ENCODE measurements at regions not wholly inside any gene's neighbourhood (a gene's known extent, or its start where the extent isn't known, plus 50 kb on each side); places are given as distances from the start of the nearest gene placed in this dataset.

- H3K4me1 ChIP-seq (ENCODE audit: insufficient read depth, low read length): no peaks in the 10 kb centered on the region
- H3K4me3 ChIP-seq (ENCODE audit: low read length): no peak overlapping the region
- H3K27ac ChIP-seq (ENCODE audit: low read depth, low read length): no peak overlapping the region
- no peak overlapping the region for H3K9ac ChIP-seq (ENCODE audit: low read depth, low read length)
- H3K27me3 ChIP-seq (ENCODE audit: insufficient read depth, low read length): no peaks in the 10 kb centered on the region
- WGBS: 70% methylated on average over 4 of the region's 4 CpGs
- H3K9me3 ChIP-seq (ENCODE audit: insufficient read depth, low read depth, low read length): 0 out of 2 replicates have a peak, but pooled peaks cover 4% of the 10 kb centered on the region
- no peaks in the 10 kb centered on the region for H3K36me3 ChIP-seq (ENCODE audit: insufficient read depth, low read length)
Measured at GRCh38 chr6:85192596-85192995, 257.3 kb upstream of the NT5E start.

- 94% methylated on average over 1 of the region's 1 CpG for WGBS
- no peaks in the 10 kb centered on the region for H3K36me3 ChIP-seq (ENCODE audit: insufficient read depth, low read length)
Measured at GRCh38 chr6:85192186-85192585, 257.7 kb upstream of the NT5E start.

DNA sequence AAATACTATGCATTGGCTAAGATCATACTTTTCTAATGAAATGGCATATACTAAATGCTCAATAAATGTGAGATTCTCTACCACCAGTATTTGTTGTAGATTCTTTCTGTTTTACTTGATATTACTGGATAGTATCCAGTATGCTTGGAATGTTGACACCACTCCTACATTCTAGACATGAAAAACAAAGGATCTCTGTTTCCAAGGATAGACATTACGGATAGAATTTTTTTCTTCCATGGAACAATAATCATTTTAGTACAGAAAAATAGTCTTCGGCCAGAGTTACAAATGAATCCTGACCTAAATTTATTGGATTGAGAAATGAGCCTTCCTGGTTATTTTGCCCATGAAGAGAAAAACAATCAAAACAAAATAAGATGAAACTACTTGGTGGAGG lies 258.2 kb upstream of the NT5E start:
- H3K27me3 ChIP-seq (ENCODE audit: insufficient read depth, low read length): no peaks in the 10 kb centered on the region
- H3K36me3 ChIP-seq (ENCODE audit: insufficient read depth, low read length): no peaks in the 10 kb centered on the region
- H3K4me3 ChIP-seq (ENCODE audit: low read length): no peak overlapping the region
- H3K9ac ChIP-seq (ENCODE audit: low read depth, low read length): no peak overlapping the region
- H3K27ac ChIP-seq (ENCODE audit: low read depth, low read length): no peak overlapping the region
- no peaks in the 10 kb centered on the region for H3K4me1 ChIP-seq (ENCODE audit: insufficient read depth, low read length)
- 100% methylated on average over 2 of the region's 2 CpGs for WGBS
- 0 out of 2 replicates have a peak, but pooled peaks cover 4% of the 10 kb centered on the region for H3K9me3 ChIP-seq (ENCODE audit: insufficient read depth, low read depth, low read length)

More at GRCh38 chr6:85192186-85192585, 257.7 kb upstream of the NT5E start:
- no peaks in the 10 kb centered on the region for H3K27me3 ChIP-seq (ENCODE audit: insufficient read depth, low read length)
- no peak overlapping the region for H3K27ac ChIP-seq (ENCODE audit: low read depth, low read length)
- no peaks in the 10 kb centered on the region for H3K4me1 ChIP-seq (ENCODE audit: insufficient read depth, low read length)
- H3K9me3 ChIP-seq (ENCODE audit: insufficient read depth, low read depth, low read length): 0 out of 2 replicates have a peak, but pooled peaks cover 4% of the 10 kb centered on the region
- H3K9ac ChIP-seq (ENCODE audit: low read depth, low read length): no peak overlapping the region
- H3K4me3 ChIP-seq (ENCODE audit: low read length): no peak overlapping the region

GRCh38 chr6:85186546-85187175 lies 263.2 kb upstream of the NT5E start:
- H3K9me3 ChIP-seq (ENCODE audit: insufficient read depth, low read depth, low read length): no peaks in the 10 kb centered on the region
- no peaks in the 10 kb centered on the region for H3K36me3 ChIP-seq (ENCODE audit: insufficient read depth, low read length)
- no peaks in the 10 kb centered on the region for H3K27me3 ChIP-seq (ENCODE audit: insufficient read depth, low read length)
- 90% methylated on average over 1 of the region's 1 CpG for WGBS
- no peaks in the 10 kb centered on the region for H3K4me1 ChIP-seq (ENCODE audit: insufficient read depth, low read length)
- H3K9ac ChIP-seq (ENCODE audit: low read depth, low read length): no peak overlapping the region
- no peak overlapping the region for H3K27ac ChIP-seq (ENCODE audit: low read depth, low read length)
- H3K4me3 ChIP-seq (ENCODE audit: low read length): no peak overlapping the region

GRCh38 chr6:85185977-85186376 lies 263.9 kb upstream of the NT5E start:
- H3K4me1 ChIP-seq (ENCODE audit: insufficient read depth, low read length): no peaks in the 10 kb centered on the region
- WGBS: 97% methylated on average over 1 of the region's 1 CpG
- H3K4me3 ChIP-seq (ENCODE audit: low read length): no peak overlapping the region
- no peaks in the 10 kb centered on the region for H3K9me3 ChIP-seq (ENCODE audit: insufficient read depth, low read depth, low read length)
- H3K9ac ChIP-seq (ENCODE audit: low read depth, low read length): no peak overlapping the region
- H3K27me3 ChIP-seq (ENCODE audit: insufficient read depth, low read length): no peaks in the 10 kb centered on the region
- H3K36me3 ChIP-seq (ENCODE audit: insufficient read depth, low read length): no peaks in the 10 kb centered on the region
- H3K27ac ChIP-seq (ENCODE audit: low read depth, low read length): no peak overlapping the region

DNA sequence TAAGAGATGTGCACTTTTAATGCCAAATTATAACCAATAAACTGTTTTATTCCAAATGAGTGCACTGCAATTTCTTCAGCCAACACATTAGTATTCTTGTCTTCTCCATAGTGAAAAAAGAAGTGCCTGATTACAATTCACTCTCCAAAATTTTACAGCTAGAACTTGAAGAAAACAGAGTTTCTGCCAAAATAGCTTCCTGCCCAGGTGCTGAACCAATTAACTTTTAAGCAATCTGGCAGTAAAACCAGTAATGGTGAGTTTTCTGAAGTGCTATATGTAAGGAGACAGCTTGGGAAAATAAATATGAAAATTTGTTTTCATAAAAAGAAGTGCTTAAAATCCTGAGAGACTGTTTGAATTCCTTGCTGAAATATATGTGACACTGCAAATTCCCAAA lies 266.0 kb upstream of the NT5E start:
- no peak overlapping the region for H3K9ac ChIP-seq (ENCODE audit: low read depth, low read length)
- no peaks in the 10 kb centered on the region for H3K9me3 ChIP-seq (ENCODE audit: insufficient read depth, low read depth, low read length)
- no peaks in the 10 kb centered on the region for H3K27me3 ChIP-seq (ENCODE audit: insufficient read depth, low read length)
- no peaks in the 10 kb centered on the region for H3K36me3 ChIP-seq (ENCODE audit: insufficient read depth, low read length)
- H3K4me1 ChIP-seq (ENCODE audit: insufficient read depth, low read length): no peaks in the 10 kb centered on the region
- H3K4me3 ChIP-seq (ENCODE audit: low read length): no peak overlapping the region
- no peak overlapping the region for H3K27ac ChIP-seq (ENCODE audit: low read depth, low read length)

DNA sequence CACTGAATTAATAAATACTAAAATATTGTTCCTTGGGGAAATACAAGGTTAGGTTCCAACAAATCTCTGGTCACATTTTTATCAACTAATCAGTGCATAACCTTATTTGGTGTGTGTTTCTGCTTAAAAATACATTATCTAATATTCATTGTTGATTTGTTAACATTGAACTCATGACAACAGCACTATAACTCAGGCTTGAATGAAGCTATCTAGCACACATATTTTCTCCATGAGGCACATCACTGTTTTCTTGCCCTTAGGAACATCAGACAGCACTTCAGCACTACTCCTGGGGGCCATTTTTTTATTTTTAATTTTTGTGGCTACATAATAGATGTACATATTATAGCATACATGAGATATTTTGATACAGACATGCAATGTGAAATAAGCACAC lies 277.2 kb upstream of the NT5E start:
- Histone ChIP-seq H3K4me3 (ENCODE audit: low read length) (no peak overlapping the region), H3K4me1 (ENCODE audit: insufficient read depth, low read length) (peaks cover 12% of the 10 kb centered on the region), H3K9me3 (ENCODE audit: insufficient read depth, low read depth, low read length) (peaks cover 4% of the 10 kb centered on the region; the same call in 1 of the 2 replicates), H3K9ac (ENCODE audit: low read depth, low read length) (no peak overlapping the region), H3K27ac (ENCODE audit: low read depth, low read length) (no peak overlapping the region), H3K27me3 (ENCODE audit: insufficient read depth, low read length) (no peaks in the 10 kb centered on the region), H3K36me3 (ENCODE audit: insufficient read depth, low read length) (no peaks in the 10 kb centered on the region)

GRCh38 chr6:85172161-85172560 lies 277.7 kb upstream of the NT5E start:
- no peak overlapping the region for H3K4me3 ChIP-seq (ENCODE audit: low read length)
- WGBS: 91% methylated on average over 2 of the region's 2 CpGs
- no peaks in the 10 kb centered on the region for H3K27me3 ChIP-seq (ENCODE audit: insufficient read depth, low read length)
- no peaks in the 10 kb centered on the region for H3K36me3 ChIP-seq (ENCODE audit: insufficient read depth, low read length)
- peaks cover 13% of the 10 kb centered on the region for H3K4me1 ChIP-seq (ENCODE audit: insufficient read depth, low read length)
- H3K27ac ChIP-seq (ENCODE audit: low read depth, low read length): no peak overlapping the region
- H3K9ac ChIP-seq (ENCODE audit: low read depth, low read length): no peak overlapping the region
- H3K9me3 ChIP-seq (ENCODE audit: insufficient read depth, low read depth, low read length): peaks cover 4% of the 10 kb centered on the region; the same call in 1 of the 2 replicates

DNA sequence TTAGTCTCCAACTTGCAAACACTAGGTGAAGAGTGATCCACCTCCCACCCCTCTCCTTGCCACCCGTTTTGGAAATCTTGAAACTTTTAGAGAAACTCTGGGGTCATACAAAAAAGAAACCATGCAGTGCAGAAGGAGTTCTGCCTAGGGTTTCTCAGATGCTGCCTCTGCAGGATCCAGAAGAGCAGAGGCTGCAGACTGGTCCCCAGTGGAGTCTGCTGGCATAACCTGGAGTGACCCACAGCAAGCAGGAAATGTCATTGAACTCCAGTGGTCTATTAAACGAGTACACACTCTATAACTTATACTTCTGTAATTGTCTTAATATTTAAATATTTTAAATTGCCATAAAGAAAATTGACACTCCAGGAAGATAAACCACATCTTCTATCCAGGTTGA lies 280.7 kb upstream of the NT5E start:
- Histone ChIP-seq H3K9ac (ENCODE audit: low read depth, low read length) (no peak overlapping the region), H3K4me1 (ENCODE audit: insufficient read depth, low read length) (peaks cover 13% of the 10 kb centered on the region), H3K27me3 (ENCODE audit: insufficient read depth, low read length) (no peaks in the 10 kb centered on the region), H3K27ac (ENCODE audit: low read depth, low read length) (no peak overlapping the region), H3K4me3 (ENCODE audit: low read length) (no peak overlapping the region), H3K36me3 (ENCODE audit: insufficient read depth, low read length) (no peaks in the 10 kb centered on the region), H3K9me3 (ENCODE audit: insufficient read depth, low read depth, low read length) (no peaks in the 10 kb centered on the region)
- WGBS: 68% methylated on average over 1 of the region's 2 CpGs

- Histone ChIP-seq H3K4me3 (ENCODE audit: low read length) (no peak overlapping the region), H3K27me3 (ENCODE audit: insufficient read depth, low read length) (no peaks in the 10 kb centered on the region), H3K27ac (ENCODE audit: low read depth, low read length) (no peak overlapping the region), H3K36me3 (ENCODE audit: insufficient read depth, low read length) (no peaks in the 10 kb centered on the region), H3K4me1 (ENCODE audit: insufficient read depth, low read length) (peaks cover 13% of the 10 kb centered on the region), H3K9ac (ENCODE audit: low read depth, low read length) (no peak overlapping the region), H3K9me3 (ENCODE audit: insufficient read depth, low read depth, low read length) (no peaks in the 10 kb centered on the region)
- WGBS: 69% methylated on average over 2 of the region's 2 CpGs
Measured at GRCh38 chr6:85168146-85168545, 281.7 kb upstream of the NT5E start.

- 93% methylated on average over 3 of the region's 3 CpGs for WGBS
- H3K36me3 ChIP-seq (ENCODE audit: insufficient read depth, low read length): no peaks in the 10 kb centered on the region
- H3K4me3 ChIP-seq (ENCODE audit: low read length): no peak overlapping the region
- no peak overlapping the region for H3K27ac ChIP-seq (ENCODE audit: low read depth, low read length)
- peaks cover 13% of the 10 kb centered on the region for H3K4me1 ChIP-seq (ENCODE audit: insufficient read depth, low read length)
- H3K27me3 ChIP-seq (ENCODE audit: insufficient read depth, low read length): no peaks in the 10 kb centered on the region
- no peak overlapping the region for H3K9ac ChIP-seq (ENCODE audit: low read depth, low read length)
- no peaks in the 10 kb centered on the region for H3K9me3 ChIP-seq (ENCODE audit: insufficient read depth, low read depth, low read length)
Measured at GRCh38 chr6:85166114-85166741, 283.7 kb upstream of the NT5E start.

All from HUES64 (cell line).